C4-2B (cell line): ENCODE measurements at regions not wholly inside any gene's neighbourhood (a gene's known extent, or its start where the extent isn't known, plus 50 kb on each side); places are given as distances from the start of the nearest gene placed in this dataset.

Experiments used
- H3K27ac ChIP-seq: fragments of 450-650 bp; 2 replicates; pipeline ENCODE4 v1.5.1; 2017
- CTCF ChIP-seq: fragments of 450-650 bp; conservative IDR thresholded peaks from 2 replicates; pipeline ENCODE4 v1.5.1; 2017; ENCODE audit warnings: mild to moderate bottlenecking
- ZFX ChIP-seq: fragments of 450-650 bp; IDR thresholded peaks from 2 replicates; pipeline ENCODE4 v1.6.1; 2017

- TF ChIP-seq CTCF, result no peak
- no peak overlapping the region for H3K27ac ChIP-seq
Observed at GRCh38 chr6:102679865-102680264, 1286.4 kb downstream of the GRIK2 start.

- no peak overlapping the region for H3K27ac ChIP-seq
- TF ChIP-seq ZFX (no peak), CTCF (no peak)
Observed at GRCh38 chr6:102677225-102677624, 1283.7 kb downstream of the GRIK2 start.

GRCh38 chr6:102670735-102671134 is 1277.2 kb downstream of the GRIK2 start:
- H3K27ac ChIP-seq, result no peak overlapping the region
- TF ChIP-seq ZFX (no peak), CTCF (no peak)

GRCh38 chr6:102662851-102663250 is 1269.3 kb downstream of the GRIK2 start:
- no peak for TF ChIP-seq CTCF
- TF ChIP-seq ZFX, result no peak
- H3K27ac ChIP-seq, result no peak overlapping the region

- TF ChIP-seq CTCF, result no peak
- TF ChIP-seq ZFX, result no peak
- no peak overlapping the region for H3K27ac ChIP-seq
Observed at GRCh38 chr6:102660303-102660702, 1266.8 kb downstream of the GRIK2 start.

GRCh38 chr6:102655823-102656222 is 1262.3 kb downstream of the GRIK2 start:
- H3K27ac ChIP-seq, result no peak overlapping the region
- TF ChIP-seq CTCF, result no peak
- TF ChIP-seq ZFX, result no peak

GRCh38 chr6:102641426-102641825 is 1247.9 kb downstream of the GRIK2 start:
- H3K27ac ChIP-seq, result no peak overlapping the region
- no peak for TF ChIP-seq CTCF
- TF ChIP-seq ZFX, result no peak

- no peak overlapping the region for H3K27ac ChIP-seq
- TF ChIP-seq CTCF (no peak), ZFX (no peak)
Observed at GRCh38 chr6:102631921-102632320, 1238.4 kb downstream of the GRIK2 start.
